HPDE6-E6E7 (cell line): ENCODE measurements at regions not wholly inside any gene's neighbourhood (a gene's known extent, or its start where the extent isn't known, plus 50 kb on each side); places are given as distances from the start of the nearest gene placed in this dataset.

Experiments used
- DNase-seq: peaks from one replicate; pipeline ENCODE4 v3.0.0; 2011; ENCODE audit warnings: missing footprints; ENCODE audit errors: extremely low spot score

DNA sequence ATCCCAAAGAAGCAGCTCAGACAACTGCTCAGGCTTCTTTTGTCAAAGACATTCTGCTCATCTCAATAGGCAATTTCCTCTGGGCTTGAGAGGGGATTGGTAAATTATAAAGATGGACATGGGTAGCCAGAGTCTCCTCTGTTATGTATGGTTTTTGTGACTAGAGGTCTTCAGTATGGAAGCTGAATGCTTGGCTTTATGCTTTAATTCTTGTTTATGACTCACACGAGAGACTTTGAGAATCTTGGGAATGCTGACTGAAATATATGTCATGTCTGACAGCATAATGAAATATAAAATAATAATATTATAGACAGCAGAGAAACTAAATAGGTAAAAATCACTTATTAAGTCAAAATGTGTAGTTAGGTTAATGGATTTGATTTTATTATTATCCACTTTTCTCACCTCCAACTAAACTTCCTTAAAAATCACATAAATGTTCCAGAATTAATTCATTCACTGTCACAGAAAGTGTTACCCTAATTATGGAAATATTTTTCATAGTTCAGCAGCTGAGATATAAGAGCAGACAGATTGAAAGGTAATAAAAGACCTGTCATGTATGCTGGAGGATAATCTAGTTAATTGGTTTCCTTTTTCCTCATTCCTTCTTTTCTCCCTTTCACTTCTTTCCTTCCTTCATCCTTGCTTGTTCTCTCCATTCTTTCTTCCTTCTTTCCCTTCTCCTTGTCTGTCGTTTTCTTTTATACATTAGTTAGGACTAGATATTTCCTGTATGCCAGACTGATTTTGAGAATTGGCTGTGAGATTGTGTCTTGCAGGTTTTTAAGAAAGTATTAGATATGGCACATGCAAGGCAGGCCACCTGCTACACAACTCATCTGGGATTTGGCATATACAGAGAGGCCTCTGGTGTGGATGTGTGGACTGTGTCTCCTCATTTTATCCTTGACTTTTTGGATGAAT is 1866.1 kb upstream of the NUDT12 start:
- DNase-seq, result no peak

DNA sequence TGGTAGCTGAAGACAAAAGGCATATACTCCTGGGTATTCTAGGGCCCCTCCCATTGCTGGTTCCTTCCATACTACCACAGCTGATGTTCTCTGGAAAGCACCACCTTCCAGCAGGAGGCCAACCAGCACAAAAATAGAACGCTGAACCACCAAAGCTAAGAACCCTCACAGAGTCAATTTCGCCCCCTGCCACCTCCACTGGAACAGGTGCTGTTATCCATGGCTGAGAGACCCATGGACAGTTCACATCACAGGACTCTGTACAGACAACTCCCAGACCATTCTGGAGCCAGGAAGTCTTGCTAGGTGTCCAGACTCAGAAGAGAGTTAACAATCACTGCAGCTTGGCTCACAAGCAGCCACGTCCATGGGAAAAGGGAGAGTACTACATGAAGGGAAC is 1851.5 kb upstream of the NUDT12 start:
- no peak for DNase-seq

DNA sequence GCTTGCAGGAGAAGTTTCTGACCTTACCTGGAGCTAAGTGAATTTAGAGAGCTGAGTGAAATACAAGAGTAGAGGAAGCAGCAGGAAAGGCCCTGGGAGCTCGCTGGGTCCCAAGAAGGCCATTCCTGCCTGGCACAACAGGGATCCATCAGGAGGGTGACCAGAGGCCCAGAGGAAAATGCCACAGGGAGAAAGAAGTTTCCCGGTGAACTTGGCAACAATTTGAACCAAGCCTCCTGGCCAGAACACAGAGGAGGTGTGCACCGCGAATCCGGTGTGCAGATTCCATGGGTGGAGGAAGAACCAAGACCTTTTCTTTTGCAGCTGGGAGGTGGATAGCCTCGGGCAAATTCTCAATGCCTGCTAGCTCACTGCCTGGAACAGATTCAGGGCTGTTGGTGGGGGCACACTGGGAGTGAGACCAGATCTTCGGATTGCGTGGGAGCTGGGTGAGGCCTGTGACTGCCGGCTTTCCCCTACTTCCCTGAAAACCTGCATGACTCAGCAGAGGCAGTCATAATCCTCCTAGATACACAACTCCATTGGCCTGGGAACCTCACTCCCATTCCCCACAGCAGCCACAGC is 1850.9 kb upstream of the NUDT12 start:
- DNase-seq, result no peak

DNA sequence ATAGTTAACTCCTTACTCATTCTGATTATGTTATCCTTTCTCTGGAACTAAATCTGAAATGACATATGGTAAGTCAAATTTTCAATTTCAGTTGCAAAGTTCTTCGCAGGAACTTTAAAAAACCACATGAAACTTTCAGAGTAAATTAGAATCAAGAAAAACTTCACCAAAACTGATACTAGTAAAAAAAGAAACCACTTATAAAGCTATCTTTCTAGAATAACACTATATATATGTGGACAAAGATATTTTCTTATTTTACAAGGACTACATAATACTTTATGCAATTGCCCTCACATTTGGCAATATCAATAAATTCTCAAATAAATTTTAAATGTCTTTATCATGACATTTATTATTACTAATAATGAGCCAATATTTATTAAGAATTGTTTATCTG is 1847.1 kb upstream of the NUDT12 start:
- DNase-seq, result no peak

DNA sequence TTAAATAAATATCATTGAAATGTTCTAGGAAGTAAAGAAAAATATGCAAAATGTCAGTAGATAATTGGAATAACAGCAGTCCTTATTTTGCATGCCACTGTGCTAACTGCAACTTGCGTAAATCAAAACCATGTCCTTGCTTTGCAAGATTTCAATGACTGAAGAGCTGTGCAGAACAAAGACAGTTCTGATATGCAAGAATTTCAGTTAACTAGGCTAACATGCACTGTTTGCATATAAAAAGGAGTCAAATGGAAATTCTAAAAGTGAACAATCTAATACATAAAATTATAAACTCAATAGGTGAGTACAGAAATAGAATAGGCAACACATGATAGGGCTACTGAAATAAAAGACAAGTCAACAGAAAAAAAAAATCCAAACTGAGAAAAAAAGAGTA is 1844.6 kb upstream of the NUDT12 start:
- DNase-seq, result no peak

DNA sequence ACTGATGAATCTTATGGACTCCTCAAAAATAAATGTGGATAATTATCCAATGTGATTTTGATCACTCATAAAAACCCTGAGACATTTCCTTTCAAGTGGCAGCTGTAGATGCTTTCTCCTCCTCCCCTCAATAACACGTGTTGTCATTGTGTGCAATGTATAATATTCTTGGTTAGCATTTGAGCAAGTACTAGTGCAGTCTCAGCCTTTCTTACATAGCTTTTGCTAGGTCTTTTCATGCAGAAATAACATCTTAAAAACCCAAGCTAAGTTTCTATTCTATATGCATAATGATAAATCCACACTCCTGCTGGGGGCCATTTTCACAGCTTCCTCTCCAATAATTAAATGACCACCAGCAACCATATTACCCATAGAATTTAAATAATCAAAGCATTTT is 1835.2 kb upstream of the NUDT12 start:
- DNase-seq, result no peak

DNA sequence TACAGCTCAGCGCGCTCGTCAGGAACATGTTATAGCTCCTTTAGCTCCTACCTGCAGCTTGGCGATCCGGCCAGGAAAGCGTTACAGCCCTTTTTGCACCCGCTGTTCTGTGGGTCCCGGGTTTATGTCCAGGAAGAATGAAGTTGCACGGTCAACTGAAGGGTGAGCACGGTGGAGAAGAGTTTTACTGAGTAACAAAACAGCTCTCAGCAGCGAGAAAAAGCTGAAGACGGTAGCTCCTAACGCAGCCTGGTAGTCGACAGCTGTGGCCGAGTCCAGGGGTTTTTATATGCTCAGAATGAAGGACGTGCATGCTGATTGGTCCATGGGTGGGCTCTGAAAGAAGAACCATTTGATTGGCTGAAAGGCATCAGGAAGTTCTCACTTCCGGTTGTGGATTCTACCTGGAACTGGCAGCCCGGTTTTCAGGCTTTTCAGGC is 1830.1 kb upstream of the NUDT12 start:
- DNase-seq, result no peak

DNA sequence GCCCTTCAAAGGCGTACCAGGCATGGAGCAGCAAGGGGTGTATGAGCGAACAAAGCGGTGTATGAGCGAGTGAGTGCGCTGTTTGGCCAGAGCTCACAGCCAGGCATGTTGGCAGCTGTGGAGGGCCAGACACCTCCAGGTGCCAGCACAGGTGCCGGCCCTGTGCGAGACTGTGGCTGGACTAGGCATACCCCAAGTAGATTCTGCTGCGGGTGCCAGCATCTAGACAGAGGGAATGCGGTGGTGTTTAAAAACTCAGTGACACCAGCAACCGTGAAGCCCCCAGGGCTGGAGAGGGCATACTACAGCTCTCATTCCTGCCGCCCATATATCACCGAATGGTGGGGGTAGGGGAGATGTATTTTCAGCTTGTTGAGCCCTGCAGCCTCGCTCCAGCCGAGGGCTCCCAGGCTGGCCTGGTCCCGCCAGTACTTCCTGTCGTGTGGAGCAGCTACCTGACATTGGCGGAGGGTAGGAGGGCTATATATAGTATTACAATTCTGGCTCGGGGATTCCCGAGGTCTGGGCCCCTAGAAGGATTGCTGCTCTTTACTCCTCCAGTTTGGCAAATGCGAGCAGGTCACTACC is 1829.6 kb upstream of the NUDT12 start:
- DNase-seq, result no peak

DNA sequence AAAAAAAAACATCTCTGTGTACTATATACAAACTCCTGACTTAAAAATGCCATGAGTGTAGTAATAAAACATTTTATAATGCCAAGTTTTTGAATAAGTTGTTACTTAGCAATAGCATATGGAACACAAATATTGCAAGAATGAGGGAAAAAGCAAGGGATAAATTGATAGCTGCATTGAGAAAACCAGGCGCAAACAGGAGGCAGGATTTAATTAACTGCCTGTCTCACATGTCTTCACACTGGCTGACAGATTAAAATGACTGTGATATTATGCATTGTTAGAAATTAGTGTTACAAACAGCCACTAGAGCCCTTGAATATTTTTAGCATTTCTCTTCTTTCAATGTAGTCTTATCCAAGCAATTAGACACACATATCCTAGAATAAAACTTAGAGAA is 1817.5 kb upstream of the NUDT12 start:
- DNase-seq, result no peak

DNA sequence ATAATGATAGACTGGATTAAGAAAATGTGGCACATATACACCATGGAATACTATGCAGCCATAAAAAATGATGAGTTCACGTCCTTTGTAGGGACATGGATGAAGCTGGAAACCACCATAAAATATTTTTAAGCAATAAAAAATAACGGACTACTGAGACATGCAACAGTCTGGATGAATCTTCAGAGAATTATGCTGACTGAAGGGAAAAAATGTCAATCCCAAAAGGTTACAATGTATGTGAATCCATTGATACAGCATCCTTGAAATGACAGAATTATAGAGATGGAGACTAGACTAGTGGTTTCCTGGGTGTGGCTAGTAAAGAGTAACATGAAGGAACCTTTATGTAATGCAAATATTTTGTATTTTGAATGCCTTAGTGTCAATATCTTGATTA is 1808.6 kb upstream of the NUDT12 start:
- DNase-seq, result no peak

DNA sequence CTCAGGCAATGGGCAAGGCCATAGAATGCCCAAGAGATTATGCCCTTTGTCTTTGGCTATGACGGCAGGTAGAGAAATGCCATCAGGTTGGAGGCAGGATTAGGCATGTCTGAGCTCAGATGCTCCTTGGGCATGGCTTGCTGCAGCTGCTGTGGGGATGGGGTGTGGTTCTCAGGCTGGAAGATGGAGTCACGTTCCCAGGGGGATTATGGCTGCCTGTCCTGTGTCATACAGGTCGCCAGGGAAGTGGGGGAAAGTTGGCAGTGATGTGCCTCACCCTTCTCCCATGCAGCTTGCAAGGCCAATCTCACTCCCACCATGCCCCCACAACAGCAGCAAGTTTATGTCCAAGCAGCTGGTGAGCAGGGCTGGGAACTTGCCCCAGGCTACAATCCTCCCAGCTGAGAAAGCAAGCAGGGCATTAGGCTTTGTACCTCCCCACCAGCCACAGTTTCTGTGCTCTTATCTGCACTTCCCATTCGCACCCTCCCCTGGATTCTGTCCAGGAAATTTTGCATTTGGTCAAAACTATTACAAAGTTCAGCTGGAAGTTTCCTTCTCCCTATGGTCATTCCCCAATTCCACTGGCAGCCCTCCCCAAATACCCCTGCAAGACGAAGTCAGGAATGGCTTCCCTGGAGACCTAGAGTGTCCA is 1788.0 kb upstream of the NUDT12 start:
- peak; percentile 3 for DNase-seq

DNA sequence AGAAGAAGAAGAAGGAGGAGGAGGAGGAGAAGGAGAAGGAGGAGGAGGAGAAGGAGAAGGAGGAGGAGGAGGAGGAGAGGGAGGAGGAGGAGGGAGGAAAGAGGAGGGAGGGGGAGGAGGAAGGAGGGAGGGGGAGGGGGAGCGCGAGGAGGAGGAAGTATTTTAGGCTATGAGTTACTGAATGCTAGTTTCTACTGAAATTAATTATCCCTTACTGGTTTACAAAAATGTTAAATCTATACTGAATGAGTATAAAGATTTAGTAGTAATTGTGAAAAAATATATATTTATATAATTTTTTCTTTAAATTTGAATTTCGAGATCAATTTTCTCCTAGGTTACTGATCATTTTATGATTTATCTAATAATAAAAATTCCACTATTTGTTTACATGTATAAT is 1769.0 kb upstream of the NUDT12 start:
- no peak for DNase-seq

DNA sequence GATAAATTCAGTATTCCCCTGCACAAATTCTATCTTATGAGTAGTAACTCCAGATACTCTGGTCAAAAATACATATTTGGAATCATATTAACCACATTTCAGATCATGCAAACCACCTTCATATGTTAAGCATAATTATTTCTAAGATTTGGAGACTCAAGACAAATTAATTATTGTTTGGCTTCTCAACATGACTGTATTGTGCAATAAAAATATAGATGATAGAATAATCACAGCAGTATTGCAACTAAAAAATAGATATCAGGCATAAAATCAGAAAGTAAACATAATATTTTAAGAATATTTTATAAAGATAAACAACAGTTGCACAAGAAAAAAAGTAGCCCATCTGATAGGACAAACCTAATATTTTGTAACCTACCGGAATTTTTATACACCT is 1767.6 kb upstream of the NUDT12 start:
- no peak for DNase-seq

DNA sequence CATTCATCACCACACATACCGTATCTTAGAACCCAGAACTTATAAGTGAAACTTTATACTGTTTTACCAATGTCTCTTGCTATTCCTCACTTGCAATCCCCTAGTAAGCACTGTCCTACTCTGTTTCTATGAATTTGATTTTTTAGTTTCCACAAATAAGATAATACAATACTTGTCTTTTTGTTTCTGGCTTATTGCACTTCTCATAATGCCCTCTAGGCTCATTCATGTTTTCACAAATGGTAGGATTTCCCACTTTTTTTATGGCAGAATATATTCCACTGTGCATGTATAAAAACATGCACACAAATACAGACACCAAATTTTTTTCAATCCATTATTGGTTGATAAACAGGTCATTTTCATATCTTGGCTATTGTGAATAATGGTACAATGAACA is 1742.3 kb upstream of the NUDT12 start:
- no peak for DNase-seq

DNA sequence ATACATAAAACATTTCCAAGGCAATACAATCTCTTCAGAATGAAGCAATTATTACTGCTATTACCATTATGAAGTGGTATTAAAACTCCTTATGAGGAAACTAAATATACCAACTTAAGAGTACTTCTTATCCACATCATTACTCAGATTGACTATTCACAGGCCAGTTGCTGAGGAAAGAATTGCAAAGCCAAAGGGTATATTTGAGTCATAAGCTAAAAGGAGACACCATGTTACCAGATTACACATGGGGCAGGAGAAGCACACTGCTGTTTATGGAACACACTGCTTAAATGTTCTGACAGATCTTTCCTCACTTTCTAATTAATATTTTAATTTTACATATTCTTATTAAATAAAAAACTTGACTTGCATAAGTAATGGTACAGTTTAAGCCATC is 1726.4 kb upstream of the NUDT12 start:
- DNase-seq, result no peak

DNA sequence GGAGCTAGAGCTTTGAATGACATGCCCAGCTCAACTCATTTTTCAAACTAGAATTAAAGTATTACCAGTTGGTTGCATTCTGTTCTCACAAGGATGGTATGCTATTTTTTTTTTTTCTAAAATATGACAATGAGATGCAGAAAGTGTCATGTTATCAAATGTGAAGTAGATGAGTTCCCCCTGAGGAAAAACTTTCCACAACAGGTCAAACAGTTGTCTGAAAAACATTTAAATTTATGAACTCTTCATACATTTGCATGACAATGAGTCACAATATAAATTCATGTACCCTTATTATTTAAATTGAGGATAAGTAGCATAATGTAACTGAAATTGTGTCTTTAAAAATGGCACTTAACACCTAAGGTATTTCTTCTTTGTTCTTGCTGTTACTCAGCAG is 1720.5 kb upstream of the NUDT12 start:
- no peak for DNase-seq

DNA sequence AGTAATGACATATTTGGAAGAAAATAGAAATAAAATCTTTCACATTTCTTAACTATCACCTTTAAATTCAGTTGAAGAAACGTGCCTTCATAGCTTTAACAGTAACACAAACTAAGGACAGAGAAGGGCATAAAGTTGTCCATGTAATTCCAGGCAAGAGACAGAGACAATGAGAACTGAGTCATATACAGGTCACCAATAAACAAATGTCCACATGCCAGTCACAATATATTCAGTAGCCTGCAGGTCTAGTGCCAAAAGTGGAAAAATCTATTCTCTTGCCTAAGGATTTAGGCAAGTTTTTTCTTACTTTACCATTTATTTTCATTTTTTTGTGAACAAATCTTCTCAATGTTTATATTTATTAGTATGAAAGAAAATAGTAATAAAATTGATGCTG is 1711.5 kb upstream of the NUDT12 start:
- DNase-seq, result no peak

DNA sequence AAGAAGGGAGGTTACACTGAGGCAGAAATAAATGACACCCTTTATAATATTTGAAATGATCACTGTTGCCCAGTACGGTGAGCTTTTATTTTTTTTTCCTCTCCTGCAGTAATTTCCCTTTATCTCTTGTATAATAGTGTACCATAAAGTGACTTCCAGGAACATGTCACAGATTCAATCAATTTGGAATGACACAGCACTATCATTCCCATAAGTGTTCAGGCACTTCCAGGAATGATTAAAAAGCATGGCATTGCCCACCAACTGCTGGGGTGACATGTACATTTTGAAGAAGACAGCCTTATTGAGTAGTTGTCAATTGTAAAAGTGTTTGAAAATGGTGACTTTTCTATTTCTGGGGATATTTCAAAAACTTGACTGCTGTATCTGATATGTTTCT is 1700.9 kb upstream of the NUDT12 start:
- DNase-seq, result no peak

DNA sequence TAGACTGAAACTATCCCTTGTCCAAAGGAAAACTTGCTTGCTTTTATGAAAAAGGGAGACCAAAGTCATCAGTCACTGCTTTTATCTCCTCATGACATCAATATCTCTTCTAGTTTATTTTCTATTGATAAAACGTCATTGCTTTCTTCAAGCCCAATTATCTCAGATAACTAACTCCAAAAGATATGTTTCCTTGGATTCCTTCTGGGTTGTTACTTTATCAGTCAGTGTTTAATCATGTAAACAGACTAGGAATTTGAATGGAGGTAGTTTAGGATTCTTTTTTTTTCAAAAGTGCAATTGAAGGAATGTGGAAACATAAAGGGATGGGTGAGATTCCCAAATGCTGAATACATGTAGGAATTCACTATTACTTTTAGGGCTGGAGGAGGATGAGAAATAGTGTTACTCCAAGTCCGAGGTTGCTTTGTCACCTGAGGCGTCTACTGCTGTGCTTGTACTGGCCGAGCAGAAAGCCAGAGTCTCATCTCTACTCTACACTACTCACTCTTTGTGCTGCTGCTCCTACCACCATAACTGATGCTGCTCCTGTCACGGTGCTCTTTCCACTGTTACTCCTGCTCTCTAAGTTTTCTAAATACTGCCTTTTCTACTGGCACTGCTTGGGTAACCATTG is 1697.1 kb upstream of the NUDT12 start:
- no peak for DNase-seq

DNA sequence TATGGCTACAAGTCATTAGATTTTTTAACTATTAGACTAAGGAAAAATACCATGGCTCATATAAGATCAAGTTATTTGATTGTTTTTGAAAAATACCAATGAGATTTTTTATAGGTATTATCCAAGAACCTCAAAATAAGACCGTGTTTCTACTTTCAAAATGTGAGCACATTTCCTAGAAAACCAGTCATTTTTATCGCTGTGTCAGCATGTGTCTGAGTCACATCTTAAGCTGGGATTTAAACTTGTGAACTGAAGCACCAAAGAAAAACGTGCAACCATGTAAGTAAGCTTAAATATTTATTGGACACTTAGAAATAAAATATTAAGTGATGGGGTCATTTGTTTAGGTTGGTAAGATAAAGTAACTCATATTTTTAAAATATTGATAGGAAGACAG is 1676.0 kb upstream of the NUDT12 start:
- DNase-seq, result no peak

DNA sequence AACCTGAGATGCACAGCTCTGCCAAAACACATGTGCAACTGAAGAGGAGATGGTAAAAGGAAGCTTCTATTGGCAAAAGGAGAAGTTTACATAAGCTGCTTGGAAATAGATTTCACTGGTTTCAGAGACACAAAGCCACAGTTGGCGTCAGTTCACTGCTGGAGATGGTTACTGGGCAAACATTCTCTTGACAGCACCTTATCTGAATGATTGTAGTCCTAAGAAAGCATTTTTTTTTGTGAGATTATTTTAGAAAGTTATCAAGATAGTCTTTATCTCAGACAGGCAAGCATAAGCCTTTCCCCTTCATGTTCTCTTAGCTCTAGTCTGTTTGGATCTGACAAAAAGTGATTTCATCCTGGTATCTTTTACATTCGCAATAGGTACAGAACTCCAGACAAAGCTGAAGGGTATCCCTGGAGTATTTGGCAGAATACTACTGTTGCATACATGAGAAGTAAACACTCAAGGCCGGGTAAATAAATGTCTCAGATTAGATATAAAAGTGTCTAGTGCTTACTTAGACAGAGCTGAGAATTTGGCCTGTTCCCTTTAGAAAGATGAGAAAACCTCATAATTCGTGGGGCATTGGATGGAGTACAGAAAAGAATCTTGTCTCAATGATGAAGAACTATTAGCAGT is 1668.0 kb upstream of the NUDT12 start:
- no peak for DNase-seq

DNA sequence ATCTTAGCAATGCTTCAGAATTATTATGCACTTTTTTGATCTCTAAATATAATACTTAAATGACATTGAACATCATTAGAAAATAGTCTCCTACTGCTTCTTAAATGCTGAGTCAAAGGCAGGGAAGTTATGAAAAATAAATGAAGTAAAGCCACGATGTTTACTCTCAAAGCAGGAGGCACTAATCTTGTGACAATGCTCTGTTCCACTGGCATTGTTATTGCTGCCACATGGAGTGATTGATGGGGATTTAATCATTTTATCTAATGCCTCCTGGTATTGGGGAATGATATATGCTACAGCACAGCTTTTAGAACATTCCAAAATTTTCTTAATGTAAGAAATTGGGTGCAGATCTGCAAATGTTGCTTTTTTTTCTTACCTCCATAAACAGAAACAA is 1655.4 kb upstream of the NUDT12 start:
- DNase-seq, result no peak
